Activated CD8-positive, alpha-beta memory T cell treated with anti-CD3 and anti-CD28 coated beads for 24 hours (primary cell): ENCODE measurements at regions not wholly inside any gene's neighbourhood (a gene's known extent, or its start where the extent isn't known, plus 50 kb on each side); places are given as distances from the start of the nearest gene placed in this dataset.

ENCODE experiments used
- DNase-seq: peaks from one replicate; pipeline ENCODE4 v3.0.0-alpha.2; 2020

DNA sequence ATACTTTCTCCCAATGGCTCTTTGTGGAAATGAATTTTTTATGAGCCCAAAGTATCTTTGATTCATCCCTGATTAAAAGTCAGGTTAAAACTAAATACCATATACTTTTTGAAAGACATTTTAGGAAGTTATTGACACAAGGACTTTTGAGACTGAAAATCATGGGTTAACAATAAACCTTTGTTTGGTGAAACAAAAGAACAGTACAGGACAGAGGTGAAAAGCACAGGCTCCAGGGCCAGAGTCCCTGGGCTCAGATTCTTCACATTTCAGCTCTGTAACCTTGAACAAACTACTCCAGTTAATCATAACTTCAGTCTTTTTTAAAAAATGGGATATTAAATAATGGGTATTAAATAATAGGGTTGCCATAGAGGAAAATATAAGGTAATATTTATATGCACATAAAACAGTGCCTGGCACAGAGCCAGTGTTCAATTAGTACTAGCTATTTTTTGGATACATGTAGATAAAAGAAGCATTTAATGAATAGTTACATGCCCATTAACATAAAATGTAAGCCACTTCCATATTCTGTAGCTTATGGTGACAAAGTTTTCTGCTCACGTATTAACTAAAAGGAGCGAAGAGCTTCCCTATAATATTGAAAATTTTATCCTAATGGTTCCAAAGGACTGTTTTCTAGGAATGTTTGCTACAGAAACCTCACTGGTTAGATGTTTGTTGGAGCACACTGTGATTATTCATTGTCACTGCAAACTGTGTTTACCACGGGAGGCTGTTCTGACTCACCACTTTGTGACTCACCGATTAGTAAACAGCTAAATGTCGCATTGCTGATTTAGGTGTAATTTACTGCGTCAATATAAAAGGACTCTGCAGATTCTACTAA, 255.4 kb downstream of the DAD1 start:
- no peak for DNase-seq

GRCh38 chr14:22332686-22333421, 256.2 kb downstream of the DAD1 start:
- no peak for DNase-seq

DNA sequence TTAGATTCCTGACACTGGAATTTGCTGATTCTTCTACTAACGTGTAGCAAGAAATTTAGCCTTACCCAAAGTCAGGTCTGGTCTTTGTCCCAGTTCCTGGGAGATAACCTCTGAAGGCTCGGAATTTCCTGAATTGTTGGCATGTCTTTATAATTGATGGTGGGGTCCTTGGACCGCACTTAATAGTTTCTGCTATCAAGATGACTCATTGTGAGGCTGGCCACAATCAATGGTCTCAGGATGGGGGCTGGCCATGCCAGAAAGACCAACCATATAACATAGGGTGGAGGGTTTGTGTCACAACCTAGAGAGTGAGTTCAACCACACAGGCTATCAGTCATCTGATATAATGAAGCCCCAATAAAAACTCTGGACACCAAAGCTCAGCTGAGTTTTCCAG, 259.7 kb downstream of the DAD1 start:
- DNase-seq: no peak

GRCh38 chr14:22325676-22326400, 263.2 kb downstream of the DAD1 start:
- no peak for DNase-seq

DNA sequence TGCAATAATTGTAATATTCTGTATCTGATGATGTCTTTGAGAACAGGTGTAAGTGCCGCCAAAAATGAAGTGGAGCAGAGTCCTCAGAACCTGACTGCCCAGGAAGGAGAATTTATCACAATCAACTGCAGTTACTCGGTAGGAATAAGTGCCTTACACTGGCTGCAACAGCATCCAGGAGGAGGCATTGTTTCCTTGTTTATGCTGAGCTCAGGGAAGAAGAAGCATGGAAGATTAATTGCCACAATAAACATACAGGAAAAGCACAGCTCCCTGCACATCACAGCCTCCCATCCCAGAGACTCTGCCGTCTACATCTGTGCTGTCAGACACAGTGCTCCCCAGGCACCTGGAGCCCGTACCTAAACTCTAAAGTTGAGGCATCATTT, 268.7 kb downstream of the DAD1 start:
- no peak for DNase-seq

DNA sequence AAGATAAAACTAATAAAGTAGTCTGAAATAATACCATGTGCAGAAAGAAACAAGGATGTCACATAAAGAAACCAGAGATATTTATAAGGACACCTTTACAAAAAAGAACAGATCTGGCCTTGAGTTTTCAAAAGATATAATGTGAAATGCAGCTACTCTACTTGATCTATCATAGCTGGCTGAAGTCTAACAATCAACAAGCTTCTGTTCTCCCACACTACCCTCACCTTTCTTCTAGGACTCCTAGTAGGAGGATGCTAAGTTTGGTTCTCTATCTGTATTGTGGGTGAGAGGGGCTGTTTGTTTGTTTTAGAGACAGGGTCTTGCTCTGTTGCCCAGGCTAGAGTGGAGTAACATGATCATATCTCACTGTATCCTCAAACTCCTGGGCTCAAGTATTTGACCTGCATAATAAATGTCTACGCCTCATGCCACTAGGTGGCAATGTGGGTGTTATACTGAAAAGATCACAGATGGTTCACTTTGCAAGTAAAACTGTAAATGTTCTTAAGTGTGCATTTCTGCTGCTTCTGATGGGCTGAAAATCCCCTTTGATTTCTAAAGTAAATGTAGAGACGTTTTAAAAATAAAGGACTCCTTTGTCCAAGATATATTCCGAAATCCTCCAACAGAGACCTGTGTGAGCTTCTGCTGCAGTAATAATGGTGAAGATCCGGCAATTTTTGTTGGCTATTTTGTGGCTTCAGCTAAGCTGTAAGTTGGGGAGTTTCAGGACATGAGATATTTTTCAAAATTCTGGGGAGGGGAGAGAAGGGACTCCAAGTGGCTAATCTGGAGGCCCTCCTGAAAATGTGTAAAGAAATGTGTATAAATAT, 269.3 kb downstream of the DAD1 start:
- no peak for DNase-seq

GRCh38 chr14:22318951-22319350, 270.1 kb downstream of the DAD1 start:
- DNase-seq: no peak

- no peak for DNase-seq
Measured at GRCh38 chr14:22316473-22316872, 272.6 kb downstream of the DAD1 start.

DNA sequence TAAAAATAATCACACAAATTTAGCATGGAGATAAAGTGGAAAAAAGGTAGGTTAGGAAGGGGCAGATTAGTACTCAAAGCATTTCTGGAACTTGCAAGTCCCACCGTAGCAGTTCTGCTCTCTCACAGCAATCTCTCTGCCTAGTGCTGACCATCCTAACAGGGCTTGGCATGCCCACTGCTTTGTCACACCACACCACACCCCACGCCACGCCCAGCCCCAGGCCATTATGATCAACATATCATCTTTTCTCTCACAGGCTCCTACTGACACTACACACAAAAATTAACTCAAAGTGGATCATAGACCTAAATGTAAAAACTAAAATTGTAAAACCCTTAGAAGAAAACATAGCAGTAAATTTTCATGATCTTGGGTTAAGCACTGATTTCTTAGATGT, 273.7 kb downstream of the DAD1 start:
- no peak for DNase-seq

DNA sequence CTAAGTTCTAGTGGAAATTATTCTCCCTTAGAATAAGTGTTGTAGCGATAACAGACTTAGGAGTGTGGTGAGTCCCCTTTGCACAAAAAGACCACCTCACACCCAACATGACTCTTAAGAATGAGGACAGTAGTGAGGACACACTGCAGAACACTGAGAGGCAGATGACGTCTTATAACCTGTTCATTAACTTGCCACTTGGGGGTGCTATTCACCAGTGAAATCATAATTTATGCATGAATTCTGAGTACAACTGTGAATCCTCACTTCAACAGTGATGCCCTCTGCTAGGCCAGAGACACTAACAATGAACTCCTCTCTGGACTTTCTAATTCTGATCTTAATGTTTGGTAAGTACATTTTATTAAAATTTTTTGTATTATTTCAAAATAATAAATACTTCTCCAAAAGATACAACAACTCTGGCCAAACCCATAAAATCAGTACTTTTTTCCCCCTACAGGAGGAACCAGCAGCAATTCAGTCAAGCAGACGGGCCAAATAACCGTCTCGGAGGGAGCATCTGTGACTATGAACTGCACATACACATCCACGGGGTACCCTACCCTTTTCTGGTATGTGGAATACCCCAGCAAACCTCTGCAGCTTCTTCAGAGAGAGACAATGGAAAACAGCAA, 274.7 kb downstream of the DAD1 start:
- no peak for DNase-seq

DNA sequence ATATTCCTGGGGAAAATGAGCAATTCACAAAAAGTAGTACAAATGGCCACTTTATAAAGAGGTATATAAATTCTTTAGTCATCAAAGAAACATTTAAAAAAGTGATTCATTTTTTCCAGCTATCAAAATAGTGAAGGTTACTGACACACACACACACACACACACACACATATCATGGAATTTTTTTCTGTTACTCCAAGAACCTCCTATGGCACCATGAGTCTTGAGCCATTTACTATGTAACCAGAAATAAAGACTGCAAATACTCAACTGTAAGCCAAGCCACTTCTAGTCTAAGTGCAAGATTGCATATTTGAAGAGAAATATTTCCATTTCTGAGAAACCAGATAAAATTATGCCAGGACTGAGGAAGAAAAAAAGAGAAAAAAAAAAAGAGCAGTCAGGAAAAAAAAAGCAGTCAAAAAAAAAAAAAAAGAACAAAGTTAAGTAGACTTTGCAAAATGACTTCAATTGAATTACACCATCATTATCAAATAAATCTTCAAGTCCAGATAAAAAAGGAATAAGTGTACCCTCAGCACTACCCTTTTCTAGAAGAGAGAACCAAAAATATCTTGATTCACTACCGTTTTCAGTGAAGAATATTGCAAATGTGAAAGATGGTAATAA, 275.7 kb downstream of the DAD1 start:
- DNase-seq: no peak

- no peak for DNase-seq
Measured at GRCh38 chr14:22311636-22312035, 277.4 kb downstream of the DAD1 start.

DNA sequence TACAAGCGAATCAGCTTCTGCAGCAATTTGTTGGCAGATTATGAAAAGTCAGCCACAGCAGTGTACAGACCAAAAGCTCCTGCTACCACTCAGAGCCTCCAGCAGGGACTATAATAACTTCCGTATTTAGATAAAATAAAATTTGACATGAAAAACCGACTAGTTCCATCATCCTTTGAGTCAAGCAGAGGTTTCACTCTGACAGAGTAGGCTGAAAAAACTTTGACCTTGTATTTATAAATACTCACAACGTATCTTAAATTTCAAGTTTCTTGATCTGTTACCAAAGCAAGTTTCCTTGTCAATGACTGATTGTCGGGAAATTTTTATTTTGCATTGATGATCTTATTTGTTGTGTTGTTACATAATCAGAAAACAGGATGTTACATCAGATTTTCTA, 283.4 kb downstream of the DAD1 start:
- no peak for DNase-seq

DNA sequence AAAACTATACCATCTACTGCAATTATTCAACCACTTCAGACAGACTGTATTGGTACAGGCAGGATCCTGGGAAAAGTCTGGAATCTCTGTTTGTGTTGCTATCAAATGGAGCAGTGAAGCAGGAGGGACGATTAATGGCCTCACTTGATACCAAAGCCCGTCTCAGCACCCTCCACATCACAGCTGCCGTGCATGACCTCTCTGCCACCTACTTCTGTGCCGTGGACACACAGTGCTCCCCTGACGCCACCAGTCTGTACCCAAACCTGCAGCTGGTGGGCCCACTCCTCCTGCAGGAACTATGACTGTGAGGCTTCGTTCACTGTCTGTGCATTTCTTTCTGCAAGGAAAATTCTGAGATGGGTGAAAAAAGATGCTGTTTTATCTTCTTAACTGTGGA, 284.7 kb downstream of the DAD1 start:
- DNase-seq: no peak

DNA sequence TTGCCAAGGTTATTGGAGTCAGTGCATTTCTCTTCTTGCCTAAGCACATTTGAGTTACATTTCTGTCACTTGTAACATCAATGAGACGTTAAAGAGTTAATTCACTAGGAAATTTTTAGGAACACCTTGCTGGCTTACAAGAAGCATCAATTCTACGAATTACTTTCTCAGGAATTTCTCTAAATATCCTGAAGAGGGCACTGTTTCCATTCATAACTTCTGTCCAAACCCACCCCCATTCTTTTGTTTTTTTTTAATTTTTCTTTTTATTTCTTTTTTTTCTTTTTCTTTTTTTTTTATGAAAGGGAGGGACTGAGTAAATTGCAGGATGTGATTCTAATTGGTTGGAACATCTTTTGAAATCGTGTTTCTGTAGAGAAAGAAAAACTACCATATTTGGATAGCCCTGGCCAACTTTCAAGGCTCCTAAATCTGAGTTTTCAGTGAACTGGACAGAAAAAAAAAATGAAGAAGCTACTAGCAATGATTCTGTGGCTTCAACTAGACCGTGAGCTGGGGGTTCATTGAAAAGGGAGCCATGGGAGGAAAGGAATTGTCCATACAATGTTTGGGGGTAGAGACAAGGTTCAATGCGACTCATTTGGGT, 285.3 kb downstream of the DAD1 start:
- DNase-seq: no peak

- DNase-seq: no peak
Measured at GRCh38 chr14:22300646-22301045, 288.4 kb downstream of the DAD1 start.

- DNase-seq: no peak
Measured at GRCh38 chr14:22297376-22297775, 291.6 kb downstream of the DAD1 start.

DNA sequence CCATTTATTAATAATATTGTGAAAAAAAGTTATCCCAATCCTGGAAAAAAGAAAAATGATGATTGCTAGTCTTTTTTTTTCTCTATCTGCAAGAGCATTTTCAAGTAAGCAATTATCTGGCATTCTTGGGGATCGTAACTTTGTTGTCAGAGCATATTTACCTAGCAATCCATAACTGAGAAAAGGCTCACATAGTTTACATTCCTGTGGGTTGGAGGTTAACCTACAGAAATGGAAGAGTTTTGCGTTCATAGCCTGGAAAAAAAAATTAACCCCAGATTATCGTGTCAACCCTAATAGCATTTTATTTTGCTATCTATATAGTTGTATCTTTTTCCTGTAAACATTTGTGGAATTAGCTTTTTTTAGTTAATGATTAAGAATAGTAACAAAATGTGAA, 292.3 kb downstream of the DAD1 start:
- no peak for DNase-seq

DNA sequence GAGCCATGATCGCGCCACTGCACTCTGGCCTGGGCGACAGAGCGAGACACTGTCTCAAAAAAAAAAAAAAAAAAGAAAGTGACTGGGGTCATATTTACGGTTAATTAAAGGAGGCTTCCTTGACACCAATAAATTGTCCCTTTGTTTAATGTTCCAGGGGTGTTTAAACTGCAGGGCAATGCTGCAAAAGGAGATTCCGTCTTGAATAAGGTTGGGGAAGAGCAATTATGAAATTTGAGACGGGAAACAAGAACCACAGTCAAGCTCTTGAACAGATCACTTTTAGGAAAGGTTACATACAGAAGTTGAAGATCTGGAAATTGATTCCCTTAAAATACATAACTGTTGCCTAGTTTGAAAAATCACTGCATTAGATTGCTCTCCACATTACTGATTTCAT, 292.9 kb downstream of the DAD1 start:
- no peak for DNase-seq

GRCh38 chr14:22291406-22291805, 297.6 kb downstream of the DAD1 start:
- no peak for DNase-seq

DNA sequence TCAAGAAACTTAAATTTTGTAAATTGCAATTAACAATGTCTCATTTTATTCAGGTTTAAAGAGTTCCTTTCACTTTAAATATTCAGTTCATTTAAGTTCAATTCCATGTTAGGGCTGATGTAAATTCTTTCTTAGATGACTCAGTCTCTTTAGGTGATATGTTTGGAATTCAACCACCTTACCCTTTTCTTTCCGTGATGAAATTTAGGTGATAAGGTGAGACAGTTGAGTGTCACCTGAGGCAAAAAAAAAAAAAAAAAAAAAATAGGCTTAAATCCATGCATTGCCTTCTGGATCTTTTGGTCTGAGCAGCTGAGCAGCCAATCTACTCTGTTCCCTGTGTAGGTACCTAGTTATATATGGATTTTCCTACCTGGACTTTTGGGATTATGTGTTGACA, 299.5 kb downstream of the DAD1 start:
- DNase-seq: no peak
